CD4-positive, alpha-beta T cell treated with Interleukin-2 at 100 ng/mL for 4 hours (primary cell): ENCODE measurements at regions not wholly inside any gene's neighbourhood (a gene's known extent, or its start where the extent isn't known, plus 50 kb on each side); places are given as distances from the start of the nearest gene placed in this dataset.
A peak's percentile ranks its signal among the peaks of the same experiment; 100 is the strongest.

Source experiments
- DNase-seq: peaks from one replicate; pipeline ENCODE4 v3.0.0-alpha.2; 2020; ENCODE audit warnings: low spot score

GRCh38 chr11:69378303-69379141 lies 84.6 kb downstream of the MYEOV start:
- DNase-seq = no peak

GRCh38 chr11:69380451-69380901 lies 86.5 kb downstream of the MYEOV start:
- no peak for DNase-seq

- no peak for DNase-seq
These were observed 87.1 kb downstream of the MYEOV start for GRCh38 chr11:69380921-69381581.

GRCh38 chr11:69381681-69382130 lies 87.8 kb downstream of the MYEOV start:
- no peak for DNase-seq

- peak; percentile 22 for DNase-seq
These were observed 88.5 kb downstream of the MYEOV start for GRCh38 chr11:69382131-69383128.

GRCh38 chr11:69383372-69384250 lies 89.7 kb downstream of the MYEOV start:
- no peak for DNase-seq

- DNase-seq = no peak
These were observed 90.5 kb downstream of the MYEOV start for GRCh38 chr11:69384251-69385143.

- DNase-seq = no peak
These were observed 91.3 kb downstream of the MYEOV start for GRCh38 chr11:69385144-69385820.

GRCh38 chr11:69385832-69386427 lies 92.0 kb downstream of the MYEOV start:
- DNase-seq = no peak

GRCh38 chr11:69386594-69387408 lies 92.8 kb downstream of the MYEOV start:
- DNase-seq = no peak

- no peak for DNase-seq
These were observed 93.5 kb downstream of the MYEOV start for GRCh38 chr11:69387409-69387885.

GRCh38 chr11:69388210-69388609 lies 93.3 kb upstream of the LINC01488 start:
- no peak for DNase-seq

- no peak for DNase-seq
These were observed 92.8 kb upstream of the LINC01488 start for GRCh38 chr11:69388661-69389060.

- no peak for DNase-seq
These were observed 90.9 kb upstream of the LINC01488 start for GRCh38 chr11:69390561-69390960.

GRCh38 chr11:69391192-69392103 lies 90.0 kb upstream of the LINC01488 start:
- no peak for DNase-seq

GRCh38 chr11:69392104-69392653 lies 89.3 kb upstream of the LINC01488 start:
- DNase-seq = no peak
